H9 (cell line): ENCODE measurements at regions not wholly inside any gene's neighbourhood (a gene's known extent, or its start where the extent isn't known, plus 50 kb on each side); places are given as distances from the start of the nearest gene placed in this dataset.

ENCODE experiments used
- DNase-seq: peaks from one replicate; pipeline ENCODE4 v3.0.0-alpha.2; 2017
- H2AFZ ChIP-seq: one replicate; pipeline ENCODE4 v1.6.1; 2013; ENCODE audit warnings: mild to moderate bottlenecking, low read length, control low read depth, moderate library complexity
- H2AK5ac ChIP-seq: 2 replicates; pipeline ENCODE4 v1.6.1; 2013; ENCODE audit warnings: low read length, control low read depth, mixed read lengths; ENCODE audit not compliant: insufficient read length
- H2BK120ac ChIP-seq: one replicate; pipeline ENCODE4 v1.6.1; 2013; ENCODE audit warnings: low read depth, mild to moderate bottlenecking, low read length, control low read depth, inconsistent platforms; ENCODE audit not compliant: poor library complexity, severe bottlenecking
- H2BK12ac ChIP-seq: 2 replicates; pipeline ENCODE4 v1.6.1; 2013; ENCODE audit warnings: low read length, control low read depth, mixed read lengths, low read depth; ENCODE audit not compliant: insufficient read length
- H2BK15ac ChIP-seq: 2 replicates; pipeline ENCODE4 v1.6.1; 2013; ENCODE audit warnings: low read depth, low read length, control low read depth
- H2BK20ac ChIP-seq: one replicate; pipeline ENCODE4 v1.6.1; 2013; ENCODE audit warnings: low read depth, mild to moderate bottlenecking, low read length, control low read depth, inconsistent platforms; ENCODE audit not compliant: poor library complexity, severe bottlenecking
- H2BK5ac ChIP-seq: 2 replicates; pipeline ENCODE4 v1.6.1; 2013; ENCODE audit warnings: low read length, control low read depth, mixed read lengths; ENCODE audit not compliant: insufficient read length
- H3K14ac ChIP-seq: 2 replicates; pipeline ENCODE4 v1.6.1; 2013; ENCODE audit warnings: low read length, control low read depth; ENCODE audit not compliant: insufficient read depth
- H3K18ac ChIP-seq: 2 replicates; pipeline ENCODE4 v1.6.1; 2013; ENCODE audit warnings: low read depth, mild to moderate bottlenecking, mixed read lengths, low read length, control low read depth; ENCODE audit not compliant: insufficient read length
- H3K23ac ChIP-seq: 2 replicates; pipeline ENCODE4 v1.6.1; 2013; ENCODE audit warnings: low read length, control low read depth, mixed read lengths, low read depth; ENCODE audit not compliant: insufficient read length
- H3K23me2 ChIP-seq: 2 replicates; pipeline ENCODE4 v1.6.1; 2013; ENCODE audit warnings: low read depth, mild to moderate bottlenecking, mixed read lengths, low read length, control low read depth; ENCODE audit not compliant: insufficient read length, poor library complexity, severe bottlenecking
- H3K27ac ChIP-seq: 2 replicates; pipeline ENCODE4 v1.5.1; 2013; ENCODE audit warnings: low read length, control low read depth, mixed read lengths, low read depth; ENCODE audit not compliant: insufficient read length
- H3K27me3 ChIP-seq: 2 replicates; pipeline ENCODE4 v1.6.1; 2013; ENCODE audit warnings: low read length, control low read depth, inconsistent platforms; ENCODE audit not compliant: insufficient read depth
- H3K4ac ChIP-seq: 2 replicates; pipeline ENCODE4 v1.6.1; 2013; ENCODE audit warnings: low read depth, mild to moderate bottlenecking, control low read depth, inconsistent platforms, low read length, moderate library complexity
- H3K4me1 ChIP-seq: 2 replicates; pipeline ENCODE4 v1.6.1; 2013; ENCODE audit warnings: low read length, control low read depth, inconsistent platforms; ENCODE audit not compliant: insufficient read depth
- H3K4me2 ChIP-seq: 2 replicates; pipeline ENCODE4 v1.6.1; 2013; ENCODE audit warnings: low read length, control low read depth, mixed read lengths; ENCODE audit not compliant: insufficient read length, insufficient read depth
- H3K56ac ChIP-seq: 2 replicates; pipeline ENCODE4 v1.6.1; 2013; ENCODE audit warnings: low read depth, mild to moderate bottlenecking, mixed read lengths, low read length, control low read depth; ENCODE audit not compliant: insufficient read length
- H3K79me1 ChIP-seq: 2 replicates; pipeline ENCODE4 v1.6.1; 2013; ENCODE audit warnings: low read depth, mild to moderate bottlenecking, moderate library complexity, low read length, control low read depth, inconsistent platforms; ENCODE audit not compliant: insufficient read depth, poor library complexity, severe bottlenecking
- H3K79me2 ChIP-seq: 2 replicates; pipeline ENCODE4 v1.6.1; 2013; ENCODE audit warnings: low read length, control low read depth, inconsistent platforms; ENCODE audit not compliant: insufficient read depth
- H3K9ac ChIP-seq: 2 replicates; pipeline ENCODE4 v1.6.1; 2013; ENCODE audit warnings: low read length, control low read depth, mixed read lengths; ENCODE audit not compliant: insufficient read length; ENCODE audit errors: extremely low read depth
- H3K9me3 ChIP-seq: one replicate; pipeline ENCODE4 v1.6.1; 2013; ENCODE audit warnings: low read depth, low read length, inconsistent platforms; ENCODE audit not compliant: control insufficient read depth
- H3T11ph ChIP-seq: one replicate; pipeline ENCODE4 v1.6.1; 2013; ENCODE audit warnings: mild to moderate bottlenecking, low read length, control low read depth, inconsistent platforms
- H4K20me1 ChIP-seq: one replicate; pipeline ENCODE4 v1.6.1; 2013; ENCODE audit not compliant: control insufficient read depth, insufficient read length, insufficient read depth
- H4K5ac ChIP-seq: 2 replicates; pipeline ENCODE4 v1.6.1; 2013; ENCODE audit warnings: low read depth, mild to moderate bottlenecking, mixed read lengths, low read length, control low read depth; ENCODE audit not compliant: insufficient read length
- H4K8ac ChIP-seq: replicated peaks from 2 replicates; pipeline ENCODE4 v1.6.1; 2013; ENCODE audit warnings: low read length, control low read depth, mixed read lengths, low read depth; ENCODE audit not compliant: insufficient read length
- H4K91ac ChIP-seq: 2 replicates; pipeline ENCODE4 v1.6.1; 2013; ENCODE audit warnings: low read depth, mild to moderate bottlenecking, moderate library complexity, mixed read lengths, low read length, control low read depth; ENCODE audit not compliant: insufficient read length
- H3K27ac Mint-ChIP-seq, 3 experiments: 2 replicates in 2 of 3; 3 replicates in 1 of 3; pipeline ENCODE4 v1.8.0; 2020 to 2021; ENCODE audit warnings: mixed read lengths in 3 of 3, mild to moderate bottlenecking in 1 of 3, moderate library complexity in 1 of 3
- H3K27me3 Mint-ChIP-seq: 2 replicates; pipeline ENCODE4 v1.8.0; 2021; ENCODE audit warnings: low read depth, mild to moderate bottlenecking, moderate library complexity, mixed read lengths
- H3K36me3 Mint-ChIP-seq, 3 experiments: 2 replicates in 2 of 3; 3 replicates in 1 of 3; pipeline ENCODE4 v1.8.0; 2020 to 2021; ENCODE audit warnings: low read depth in 3 of 3, mixed read lengths in 3 of 3; ENCODE audit not compliant: insufficient read depth in 1 of 3
- H3K4me1 Mint-ChIP-seq, 2 experiments: 2 replicates each; pipeline ENCODE4 v1.8.0; 2020; ENCODE audit warnings: mixed read lengths in 2 of 2
- H3K4me3 Mint-ChIP-seq, 2 experiments: 2 replicates in 1 of 2; 3 replicates in 1 of 2; pipeline ENCODE4 v1.8.0; 2020 to 2021; ENCODE audit warnings: mild to moderate bottlenecking in 2 of 2, mixed read lengths in 2 of 2, moderate library complexity in 1 of 2
- H3K9me3 Mint-ChIP-seq, 2 experiments: 2 replicates in 1 of 2; 3 replicates in 1 of 2; pipeline ENCODE4 v1.8.0; 2020; ENCODE audit warnings: mild to moderate bottlenecking in 2 of 2, mixed read lengths in 2 of 2, moderate library complexity in 1 of 2
- CTCF ChIP-seq: fragments of 200-600 bp; sonication (generic); conservative IDR thresholded peaks from 3 replicates; pipeline ENCODE4 v1.8.0; 2021; ENCODE audit warnings: antibody characterized with exemption, mild to moderate bottlenecking
- WGBS: extraction: QIAGEN DNeasy Blood & Tissue Kit; methylation state at CpG from one replicate; pipeline ENCODE4 v1.1.7; 2013; ENCODE audit warnings: missing lambda C conversion rate, low lambda C conversion rate, mixed read lengths; ENCODE audit not compliant: insufficient read length; ENCODE audit errors: extremely low coverage; 5-methylcytosine and 5-hydroxymethylcytosine counted together

- no CpG with 5 or more reads among the region's 5 CpGs for WGBS
- H3K79me2 ChIP-seq: no peaks in the 10 kb centered on the region
Measured at GRCh38 chr19:32266460-32266859, 79.0 kb upstream of the ZNF507 start.

More at GRCh38 chr19:32266460-32266859, 79.0 kb upstream of the ZNF507 start:
- Histone ChIP-seq H4K5ac (no peak overlapping the region), H2AK5ac (no peak overlapping the region), H2BK12ac (no peak overlapping the region), H3K4me2 (no peak overlapping the region), H3K4me1 (no peaks in the 10 kb centered on the region; the same call in 1 of the 2 replicates), H2BK120ac (no peak overlapping the region), H2BK15ac (no peak overlapping the region), H3K9ac (no peak overlapping the region), H3K27ac (no peak overlapping the region), H4K8ac (no peak overlapping the region), H3K23me2 (no peaks in the 10 kb centered on the region), H3K23ac (no peak overlapping the region), H3K27me3 (no peaks in the 10 kb centered on the region), H3K79me1 (no peaks in the 10 kb centered on the region), H2AFZ (no peak overlapping the region), H3K14ac (no peak overlapping the region), H3K4ac (no peak overlapping the region), H2BK20ac (no peak overlapping the region), H2BK5ac (no peak overlapping the region), H4K20me1 (no peaks in the 10 kb centered on the region), H3K56ac (no peak overlapping the region), H3K9me3 (no peaks in the 10 kb centered on the region), H3K18ac (no peak overlapping the region), H3T11ph (no peak overlapping the region), H4K91ac (no peak overlapping the region)
- no peak for DNase-seq
- Mint-ChIP-seq H3K9me3 (no peaks in the 10 kb centered on the region), H3K27ac (no peak overlapping the region), H3K36me3 (no peaks in the 10 kb centered on the region), H3K4me3 (no peak overlapping the region), H3K27me3 (peaks cover 4% of the 10 kb centered on the region; the same call in 1 of the 2 replicates), H3K4me1 (peaks cover 18 to 24% of the 10 kb centered on the region in 2 experiments)
- no peak for TF ChIP-seq CTCF
